NCI-H1417 (cell line): ENCODE measurements at regions not wholly inside any gene's neighbourhood (a gene's known extent, or its start where the extent isn't known, plus 50 kb on each side); places are given as distances from the start of the nearest gene placed in this dataset.
"Not testable (repeated sequence)": the region's sequence is repeated elsewhere in the genome, so short reads cannot be mapped to it uniquely, and the experiment has no call there.

ENCODE experiments used
- DNase-seq, 3 experiments: peaks; one replicate each; lab custom pipeline; 2025; lab: John Stamatoyannopoulos, UW

- DNase-seq = no peak
Observed at GRCh38 chr20:60759651-60760050, 492.4 kb upstream of the CDH4 start.

- no peak for DNase-seq
Observed at GRCh38 chr20:60760256-60761000, 491.6 kb upstream of the CDH4 start.

GRCh38 chr20:60761056-60761455 lies 491.0 kb upstream of the CDH4 start:
- DNase-seq = no peak

- DNase-seq = no peak
Observed at GRCh38 chr20:60762386-60762785, 489.7 kb upstream of the CDH4 start.

- no peak for DNase-seq
Observed at GRCh38 chr20:60764328-60764727, 487.7 kb upstream of the CDH4 start.

GRCh38 chr20:60764771-60765170 lies 487.3 kb upstream of the CDH4 start:
- DNase-seq = no peak

GRCh38 chr20:60765821-60766403 lies 486.1 kb upstream of the CDH4 start:
- peak in 1 of 3 experiments; percentile 18 for DNase-seq

GRCh38 chr20:60768216-60768615 lies 483.8 kb upstream of the CDH4 start:
- DNase-seq = no peak

GRCh38 chr20:60780388-60781025 lies 471.6 kb upstream of the CDH4 start:
- DNase-seq = no peak

- no peak for DNase-seq
Observed at GRCh38 chr20:60782959-60783625, 469.0 kb upstream of the CDH4 start.

- no peak for DNase-seq
Observed at GRCh38 chr20:60785301-60785700, 466.8 kb upstream of the CDH4 start.

GRCh38 chr20:60785785-60786184 lies 466.3 kb upstream of the CDH4 start:
- no peak for DNase-seq

- no peak for DNase-seq
Observed at GRCh38 chr20:60786686-60787217, 465.3 kb upstream of the CDH4 start.

GRCh38 chr20:60787276-60787675 lies 464.8 kb upstream of the CDH4 start:
- no peak for DNase-seq

- DNase-seq = peak in 1 of 3 experiments; percentile 27
Observed at GRCh38 chr20:60788070-60788469, 464.0 kb upstream of the CDH4 start.

- no peak for DNase-seq
Observed at GRCh38 chr20:60789399-60789798, 462.7 kb upstream of the CDH4 start.

- not testable (repeated sequence) for DNase-seq
Observed at GRCh38 chr20:60790339-60790738, 461.7 kb upstream of the CDH4 start.

- no peak for DNase-seq
Observed at GRCh38 chr20:60791823-60792222, 460.2 kb upstream of the CDH4 start.

- no peak for DNase-seq
Observed at GRCh38 chr20:60792941-60793340, 459.1 kb upstream of the CDH4 start.

- DNase-seq = no peak
Observed at GRCh38 chr20:60794674-60795073, 457.4 kb upstream of the CDH4 start.

GRCh38 chr20:60795651-60796050 lies 456.4 kb upstream of the CDH4 start:
- DNase-seq = no peak

- DNase-seq = no peak
Observed at GRCh38 chr20:60800185-60800584, 451.9 kb upstream of the CDH4 start.

GRCh38 chr20:60802676-60803075 lies 449.4 kb upstream of the CDH4 start:
- DNase-seq = no peak
